GM12872 (cell line): ENCODE measurements at regions not wholly inside any gene's neighbourhood (a gene's known extent, or its start where the extent isn't known, plus 50 kb on each side); places are given as distances from the start of the nearest gene placed in this dataset.

Experiments used
- TF ChIP-seq, protein P1 (sequence below): IDR thresholded peaks from 3 replicates; pipeline ENCODE4 v1.5.1; 2011; ENCODE audit warnings: low read depth, mild to moderate bottlenecking, low read length, moderate library complexity; ENCODE audit not compliant: insufficient read depth

DNA sequence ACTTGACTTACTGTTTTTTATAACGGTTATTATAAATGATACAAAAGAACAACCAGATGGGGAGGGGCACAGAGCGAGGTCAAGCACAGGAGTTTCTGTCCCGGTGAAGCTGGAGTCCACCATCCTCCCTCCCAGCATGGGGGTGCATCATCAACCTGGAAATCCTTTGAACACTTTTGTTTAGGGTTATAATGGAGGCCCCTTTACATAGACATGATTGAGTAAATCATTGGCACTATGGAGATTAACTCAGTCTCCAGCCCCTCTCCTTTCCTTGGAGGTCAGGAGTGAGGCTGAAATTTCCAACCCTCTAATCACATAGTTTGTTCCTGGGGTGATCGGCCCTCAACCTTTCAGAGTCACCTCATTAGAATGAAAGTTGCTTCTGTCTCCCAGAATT is 71.8 kb upstream of the ANKEF1 start:
- TF ChIP-seq, protein P1, sequence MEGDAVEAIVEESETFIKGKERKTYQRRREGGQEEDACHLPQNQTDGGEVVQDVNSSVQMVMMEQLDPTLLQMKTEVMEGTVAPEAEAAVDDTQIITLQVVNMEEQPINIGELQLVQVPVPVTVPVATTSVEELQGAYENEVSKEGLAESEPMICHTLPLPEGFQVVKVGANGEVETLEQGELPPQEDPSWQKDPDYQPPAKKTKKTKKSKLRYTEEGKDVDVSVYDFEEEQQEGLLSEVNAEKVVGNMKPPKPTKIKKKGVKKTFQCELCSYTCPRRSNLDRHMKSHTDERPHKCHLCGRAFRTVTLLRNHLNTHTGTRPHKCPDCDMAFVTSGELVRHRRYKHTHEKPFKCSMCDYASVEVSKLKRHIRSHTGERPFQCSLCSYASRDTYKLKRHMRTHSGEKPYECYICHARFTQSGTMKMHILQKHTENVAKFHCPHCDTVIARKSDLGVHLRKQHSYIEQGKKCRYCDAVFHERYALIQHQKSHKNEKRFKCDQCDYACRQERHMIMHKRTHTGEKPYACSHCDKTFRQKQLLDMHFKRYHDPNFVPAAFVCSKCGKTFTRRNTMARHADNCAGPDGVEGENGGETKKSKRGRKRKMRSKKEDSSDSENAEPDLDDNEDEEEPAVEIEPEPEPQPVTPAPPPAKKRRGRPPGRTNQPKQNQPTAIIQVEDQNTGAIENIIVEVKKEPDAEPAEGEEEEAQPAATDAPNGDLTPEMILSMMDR: no peak

DNA sequence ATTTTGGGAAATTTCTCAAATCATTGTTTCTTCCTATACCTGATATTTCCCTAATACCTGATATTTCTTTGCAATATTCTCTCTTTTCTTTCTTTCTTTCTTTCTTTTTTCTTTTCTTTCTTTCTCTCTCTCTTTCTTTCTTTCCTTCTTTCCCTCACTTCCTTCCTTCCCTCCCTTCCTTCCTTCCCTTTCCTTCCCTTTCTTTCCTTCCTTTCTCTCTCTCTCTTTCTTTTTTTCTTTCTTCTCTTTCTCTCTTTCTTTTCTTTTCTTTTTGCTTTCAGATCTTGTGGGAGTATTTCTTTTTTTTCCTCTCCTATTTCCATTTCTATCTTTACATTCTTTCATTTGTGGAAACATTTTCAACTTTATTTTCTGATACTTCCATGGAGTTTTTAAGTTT is 76.1 kb upstream of the ANKEF1 start:
- TF ChIP-seq, protein P1: no peak

DNA sequence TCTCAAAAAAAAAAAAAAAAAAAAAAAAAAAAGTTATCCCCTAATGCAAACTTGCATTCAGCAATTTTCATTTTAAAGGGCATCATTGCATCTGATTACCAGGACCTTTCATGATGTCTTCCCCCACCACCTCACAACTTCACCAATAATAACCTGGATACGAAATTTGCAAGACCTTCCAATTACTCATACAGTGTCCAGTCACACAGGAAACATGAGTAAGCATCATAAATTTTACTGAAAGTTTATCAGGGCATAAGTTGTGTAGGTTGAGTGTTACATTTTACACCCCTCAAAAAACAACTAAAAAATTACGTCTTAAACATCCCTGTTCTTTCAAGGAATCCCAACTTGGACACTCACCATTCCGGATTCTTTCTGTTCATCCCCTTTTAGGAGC is 79.1 kb upstream of the ANKEF1 start:
- TF ChIP-seq, protein P1: no peak

DNA sequence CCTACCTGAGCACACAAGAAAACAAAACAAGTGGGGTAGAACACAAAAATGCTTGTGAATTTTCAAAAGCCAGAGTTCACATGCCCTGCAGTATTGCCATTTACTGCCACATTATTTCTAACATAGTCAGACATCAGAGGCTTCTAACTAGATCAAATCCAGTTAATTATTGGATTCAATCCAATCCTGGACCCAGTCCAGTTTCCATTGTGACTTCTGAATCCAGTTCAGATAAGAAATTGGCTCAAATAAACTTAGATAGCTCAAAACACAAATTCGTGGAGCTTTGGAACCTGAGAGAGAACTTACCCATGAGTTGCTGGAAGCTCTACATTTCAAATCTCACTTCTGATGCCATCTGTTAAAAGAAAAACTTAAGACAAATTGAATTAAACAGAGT is 85.2 kb upstream of the ANKEF1 start:
- TF ChIP-seq, protein P1: no peak

DNA sequence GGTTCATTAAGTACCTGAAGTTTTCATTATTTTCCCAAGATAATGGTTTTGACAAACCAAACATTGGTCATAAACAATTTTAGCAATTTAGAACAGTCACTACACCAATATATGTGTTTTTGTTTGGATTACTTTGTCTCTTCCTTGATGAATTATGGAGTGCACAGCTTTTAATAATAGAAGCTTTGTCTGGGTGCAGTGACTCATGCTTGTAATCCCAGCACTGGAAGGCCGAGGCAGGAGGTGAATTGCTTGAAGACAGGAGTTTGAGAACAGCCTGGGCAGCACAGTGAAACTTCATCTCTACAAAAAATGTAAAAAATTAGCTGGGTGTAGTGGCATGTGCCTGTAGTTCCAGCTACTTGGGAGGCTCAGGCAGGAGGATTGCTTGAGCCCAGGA is 89.4 kb upstream of the ANKEF1 start:
- TF ChIP-seq, protein P1: no peak

DNA sequence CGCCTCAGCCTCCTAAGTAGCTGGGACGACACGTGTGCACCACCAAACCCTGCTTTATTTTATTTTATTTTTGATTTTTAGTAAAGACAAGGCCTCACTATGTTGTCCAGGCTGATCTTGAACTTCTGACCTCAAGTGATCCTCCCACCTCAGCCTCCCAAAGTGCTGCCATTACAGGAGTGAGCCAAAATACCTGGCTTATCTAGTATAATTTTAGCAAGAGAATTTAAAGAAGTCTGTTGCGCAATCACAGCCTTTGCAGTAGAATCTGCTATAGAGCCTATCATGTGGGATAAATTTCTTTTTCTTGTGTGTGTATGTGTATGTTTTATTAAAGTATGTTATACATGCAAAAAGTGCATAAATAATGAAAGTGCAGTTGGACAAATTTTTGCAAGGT is 92.1 kb upstream of the ANKEF1 start:
- TF ChIP-seq, protein P1: no peak

DNA sequence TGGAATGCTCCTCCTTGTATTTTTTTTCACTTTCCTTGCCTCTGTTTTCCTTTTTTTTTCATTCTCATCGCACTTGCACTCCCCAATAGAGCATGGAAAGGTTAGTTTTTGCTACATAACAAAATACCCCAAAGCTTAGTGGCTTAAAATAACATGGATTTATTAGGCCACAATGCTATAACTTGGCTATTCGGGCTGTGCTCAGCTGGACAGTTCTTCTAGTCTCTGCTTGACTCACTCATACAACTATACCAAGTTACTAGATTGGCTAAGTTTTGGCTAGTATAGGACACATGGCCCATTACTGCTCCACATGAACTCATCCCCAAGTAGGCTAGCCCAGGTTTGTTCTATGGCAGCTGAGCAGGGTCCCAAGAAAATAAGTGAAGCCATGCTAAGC is 94.5 kb upstream of the ANKEF1 start:
- TF ChIP-seq, protein P1: no peak

DNA sequence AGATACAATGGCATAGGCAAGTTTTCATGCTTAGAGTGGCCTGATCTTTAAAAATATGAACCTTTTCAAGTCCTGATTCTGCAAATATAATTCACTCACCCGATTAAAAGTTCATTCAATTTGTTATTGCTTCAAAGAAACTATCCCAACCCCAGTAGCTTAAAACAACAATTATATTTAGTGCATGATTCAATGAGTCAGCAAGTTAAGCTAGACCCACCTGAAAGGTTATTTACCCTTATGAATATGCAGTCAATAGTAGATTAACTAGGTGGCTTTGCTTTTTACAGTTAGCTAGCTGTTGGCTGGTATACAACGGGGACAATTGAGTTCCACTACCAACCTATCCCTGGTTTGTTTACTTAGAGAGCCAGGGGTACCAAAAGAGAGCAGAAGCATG is 95.6 kb upstream of the ANKEF1 start:
- TF ChIP-seq, protein P1: no peak
